HG03280 (cell line): ENCODE measurements at regions not wholly inside any gene's neighbourhood (a gene's known extent, or its start where the extent isn't known, plus 50 kb on each side); places are given as distances from the start of the nearest gene placed in this dataset.
"Not testable (repeated sequence)": the region's sequence is repeated elsewhere in the genome, so short reads cannot be mapped to it uniquely, and the experiment has no call there.

Experiments
- ATAC-seq: cut with Tn5 transposase; IDR thresholded peaks from one replicate; pipeline ENCODE4 v1.9.1; 2021; ENCODE audit warnings: mild to moderate bottlenecking, moderate library complexity; ENCODE audit not compliant: unreplicated experiment

DNA sequence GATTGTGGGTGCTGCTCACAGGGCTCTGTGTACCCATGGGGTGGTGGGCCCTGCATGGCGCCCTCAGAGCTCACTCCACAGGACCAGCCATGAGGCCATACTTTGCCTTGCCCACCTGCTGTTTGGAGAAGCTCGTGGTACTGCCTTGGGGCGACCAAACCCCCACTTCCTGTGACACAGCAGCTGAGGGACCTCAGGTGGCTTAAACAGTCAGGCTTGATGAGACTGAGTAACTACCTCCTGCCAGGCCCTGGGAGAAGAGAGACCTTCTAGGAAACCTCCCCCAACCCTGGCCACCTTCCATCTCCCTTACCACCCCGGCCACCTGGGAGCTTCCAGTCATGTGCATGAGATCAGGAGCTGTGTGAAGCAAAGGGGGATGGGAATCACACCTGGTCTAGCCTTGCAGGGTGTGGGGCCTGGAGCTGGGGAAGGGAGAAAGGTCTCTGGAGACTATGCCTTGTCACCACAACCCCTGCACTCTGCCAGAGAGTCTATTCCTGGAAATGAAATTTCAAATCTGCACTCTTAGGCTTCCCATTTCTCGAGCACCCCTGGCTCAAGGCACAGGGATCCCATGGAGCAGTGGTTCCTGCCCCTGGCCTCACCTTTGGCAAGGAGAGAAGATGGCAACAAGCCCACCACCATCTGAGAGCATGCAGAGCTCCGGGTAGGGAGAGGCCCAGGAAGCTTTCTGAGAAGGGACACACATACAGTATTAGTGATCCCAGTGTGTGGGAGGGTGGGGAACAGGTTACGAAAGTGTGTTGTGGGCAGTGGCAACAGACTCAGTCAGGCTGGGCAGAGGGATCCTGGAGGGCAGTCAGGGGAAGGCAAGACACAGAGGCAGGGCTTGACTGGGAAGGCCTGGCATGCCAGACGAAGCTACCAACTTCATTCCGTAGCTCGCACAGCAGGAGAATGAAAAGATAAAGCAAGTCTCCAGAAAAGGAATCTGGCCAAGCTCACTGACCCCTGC lies 125.0 kb downstream of the URI1 start:
- no peak for ATAC-seq

DNA sequence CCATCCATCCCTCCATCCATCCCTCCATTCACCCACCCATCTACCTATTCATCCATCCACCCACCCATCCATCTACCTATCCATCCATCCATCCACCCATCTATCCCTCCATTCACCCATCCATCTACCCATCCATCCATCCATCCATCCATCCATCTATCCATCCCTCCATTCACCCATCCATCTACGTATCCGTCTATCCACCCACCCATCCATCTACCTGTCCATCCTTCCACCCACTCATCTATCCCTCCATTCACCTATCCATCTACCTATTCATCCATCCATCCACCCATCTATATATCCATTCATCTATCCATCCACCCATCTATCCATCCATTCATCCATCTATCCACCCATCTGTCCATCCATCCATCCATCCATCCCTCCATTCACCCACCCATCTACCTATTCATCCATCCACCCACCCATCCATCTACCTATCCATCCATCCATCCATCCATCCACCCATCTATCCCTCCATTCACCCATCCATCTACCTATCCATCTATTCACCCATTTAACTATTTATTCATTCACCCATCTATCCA lies 126.0 kb downstream of the URI1 start:
- not testable (repeated sequence) for ATAC-seq

GRCh38 chr19:30068528-30069395 lies 126.7 kb downstream of the URI1 start:
- ATAC-seq, result no peak

GRCh38 chr19:30069535-30070197 lies 127.6 kb downstream of the URI1 start:
- ATAC-seq, result no peak

- ATAC-seq, result no peak
Observed at GRCh38 chr19:30070198-30070967, 128.3 kb downstream of the URI1 start.

DNA sequence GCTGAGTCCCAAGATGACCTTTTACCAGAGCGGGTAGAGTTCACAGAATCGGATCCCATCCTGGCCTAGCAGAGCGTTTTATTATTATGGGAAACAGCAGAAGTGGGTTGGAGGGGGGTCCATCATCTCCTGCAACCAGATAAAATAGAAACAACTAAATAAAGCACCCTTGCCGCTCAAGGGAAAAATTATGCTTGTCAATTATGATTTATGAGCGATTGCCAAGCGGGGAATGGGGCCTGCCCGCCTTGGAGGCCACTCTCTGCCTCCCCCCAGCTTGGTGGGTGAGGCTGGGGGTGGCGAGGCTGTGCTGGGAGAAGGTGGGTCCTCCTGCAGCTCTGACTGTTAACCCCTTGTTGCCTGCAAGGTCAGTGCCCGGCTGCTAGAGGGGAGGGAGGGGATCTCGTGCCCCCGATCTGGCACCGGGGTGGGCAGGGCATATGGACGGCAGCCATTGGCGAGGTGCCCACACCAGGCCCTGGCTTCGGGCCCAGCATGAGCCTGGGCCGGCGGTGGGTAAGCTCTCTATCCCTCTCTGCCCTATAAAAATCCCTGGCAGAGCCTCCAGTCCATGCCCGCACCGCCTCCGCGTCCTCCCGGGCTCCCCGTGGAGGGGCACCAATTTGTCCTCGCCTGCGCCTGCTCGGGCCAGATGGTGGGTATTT lies 129.1 kb downstream of the URI1 start:
- ATAC-seq, result no peak

- ATAC-seq, result no peak
Observed at GRCh38 chr19:30071871-30072270, 129.8 kb downstream of the URI1 start.

GRCh38 chr19:30073152-30074000 lies 131.3 kb downstream of the URI1 start:
- no peak for ATAC-seq

- no peak for ATAC-seq
Observed at GRCh38 chr19:30074096-30074495, 132.1 kb downstream of the URI1 start.

GRCh38 chr19:30074741-30075715 lies 133.0 kb downstream of the URI1 start:
- ATAC-seq, result no peak

GRCh38 chr19:30076101-30076551 lies 134.1 kb downstream of the URI1 start:
- no peak for ATAC-seq

GRCh38 chr19:30076751-30077670 lies 135.0 kb downstream of the URI1 start:
- ATAC-seq, result no peak

- no peak for ATAC-seq
Observed at GRCh38 chr19:30077851-30078355, 135.9 kb downstream of the URI1 start.

DNA sequence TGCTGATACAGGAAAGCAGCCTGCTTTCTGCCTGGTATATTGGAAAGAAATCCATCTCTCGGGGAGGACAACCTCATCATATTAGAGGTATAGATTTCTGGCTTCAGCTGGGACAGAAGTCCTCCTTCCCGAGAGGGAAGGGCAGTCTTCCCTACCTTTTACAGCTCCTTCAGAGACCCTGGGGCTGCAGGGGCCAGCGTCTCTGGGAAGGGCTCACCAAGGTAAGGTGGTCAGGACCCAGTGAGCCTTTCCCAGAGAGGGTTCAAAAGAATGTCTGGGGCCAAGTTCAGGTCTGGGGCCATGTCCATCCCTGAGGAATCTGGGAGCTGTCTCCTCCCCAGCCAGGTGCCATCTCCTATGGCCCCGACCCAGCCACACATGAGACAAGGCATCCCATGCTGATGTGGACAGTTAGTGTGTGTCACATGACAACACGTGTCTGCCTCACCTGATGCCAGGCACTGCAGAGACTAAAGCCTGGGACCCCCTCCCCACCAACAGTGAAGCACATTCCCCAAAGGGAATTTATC lies 136.4 kb downstream of the URI1 start:
- no peak for ATAC-seq

DNA sequence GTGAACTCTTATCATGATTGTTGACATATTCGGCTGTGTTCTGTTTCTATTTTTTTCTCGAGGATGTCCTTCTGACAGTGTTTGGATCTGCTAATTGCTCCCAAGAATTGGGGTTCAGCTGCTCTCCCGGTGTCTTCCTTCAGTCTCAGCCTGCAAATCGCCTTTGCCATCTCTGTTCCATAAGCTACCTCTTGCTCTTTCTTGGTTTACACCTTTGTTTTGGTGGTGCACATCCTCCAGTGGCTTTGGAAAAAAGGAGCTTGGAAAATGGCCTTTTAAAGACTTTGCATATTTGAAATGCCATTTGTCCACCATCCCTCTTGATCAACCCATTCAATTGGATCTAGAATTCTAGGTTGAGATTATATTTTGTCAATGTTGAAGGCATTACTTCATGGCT lies 137.2 kb downstream of the URI1 start:
- ATAC-seq, result no peak

DNA sequence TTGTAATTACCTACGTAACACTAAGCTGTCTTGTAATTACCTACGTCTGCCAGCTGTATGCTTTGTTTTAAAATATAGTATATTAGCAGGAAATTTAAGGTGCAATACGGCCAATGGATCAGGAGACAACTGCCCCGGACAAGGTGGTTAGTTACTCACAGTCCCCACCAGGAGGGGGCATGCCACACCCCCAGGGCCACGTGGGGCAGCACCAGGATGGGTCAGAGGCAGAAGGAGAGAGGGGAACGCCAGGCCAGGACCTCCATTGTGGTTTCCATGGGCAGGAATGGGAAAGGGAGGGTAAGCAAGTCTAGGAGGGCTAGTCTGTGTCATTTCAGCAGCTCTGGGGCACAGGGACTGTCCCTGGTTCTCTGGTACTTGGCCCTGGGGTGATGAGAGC lies 140.1 kb downstream of the URI1 start:
- no peak for ATAC-seq
